ENCODE measurements at regions not wholly inside any gene's neighbourhood (a gene's known extent, or its start where the extent isn't known, plus 50 kb on each side); places are given as distances from the start of the nearest gene placed in this dataset.

- Histone ChIP-seq H3K27me3 (ENCODE audit: insufficient read depth, poor library complexity, severe bottlenecking) (no peaks in the 10 kb centered on the region), H3K27ac (replicated peaks) (no peak overlapping the region), H3K4me3 (replicated peaks; ENCODE audit: insufficient read depth, low read length) (no peak overlapping the region)
- DNase-seq (ENCODE audit: low read depth in 1 of 2, low spot score in 1 of 2): no peak
- TF ChIP-seq POLR2AphosphoS5 (IDR thresholded peaks at IDR 0.05; ENCODE audit: low read depth) (no peak), REST (IDR thresholded peaks at IDR 0.05; ENCODE audit: insufficient replicate concordance, low read depth) (no peak), SPI1 (IDR thresholded peaks at IDR 0.05; ENCODE audit: borderline replicate concordance, low read depth) (no peak), GABPA (IDR thresholded peaks at IDR 0.05; ENCODE audit: low read depth) (no peak)
- TF ChIP-seq, protein P1, sequence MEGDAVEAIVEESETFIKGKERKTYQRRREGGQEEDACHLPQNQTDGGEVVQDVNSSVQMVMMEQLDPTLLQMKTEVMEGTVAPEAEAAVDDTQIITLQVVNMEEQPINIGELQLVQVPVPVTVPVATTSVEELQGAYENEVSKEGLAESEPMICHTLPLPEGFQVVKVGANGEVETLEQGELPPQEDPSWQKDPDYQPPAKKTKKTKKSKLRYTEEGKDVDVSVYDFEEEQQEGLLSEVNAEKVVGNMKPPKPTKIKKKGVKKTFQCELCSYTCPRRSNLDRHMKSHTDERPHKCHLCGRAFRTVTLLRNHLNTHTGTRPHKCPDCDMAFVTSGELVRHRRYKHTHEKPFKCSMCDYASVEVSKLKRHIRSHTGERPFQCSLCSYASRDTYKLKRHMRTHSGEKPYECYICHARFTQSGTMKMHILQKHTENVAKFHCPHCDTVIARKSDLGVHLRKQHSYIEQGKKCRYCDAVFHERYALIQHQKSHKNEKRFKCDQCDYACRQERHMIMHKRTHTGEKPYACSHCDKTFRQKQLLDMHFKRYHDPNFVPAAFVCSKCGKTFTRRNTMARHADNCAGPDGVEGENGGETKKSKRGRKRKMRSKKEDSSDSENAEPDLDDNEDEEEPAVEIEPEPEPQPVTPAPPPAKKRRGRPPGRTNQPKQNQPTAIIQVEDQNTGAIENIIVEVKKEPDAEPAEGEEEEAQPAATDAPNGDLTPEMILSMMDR (IDR thresholded peaks at IDR 0.05; ENCODE audit: insufficient read depth, low read length): no peak
Measured at GRCh38 chr6:11869672-11870340, 91.2 kb upstream of the ADTRP start.

- TF ChIP-seq, protein P1 (IDR thresholded peaks at IDR 0.05; ENCODE audit: insufficient read depth, low read length): no peak
- no peak for TF ChIP-seq POLR2AphosphoS5 (IDR thresholded peaks at IDR 0.05; ENCODE audit: low read depth)
- no peak for TF ChIP-seq GABPA (IDR thresholded peaks at IDR 0.05; ENCODE audit: low read depth)
- TF ChIP-seq SPI1 (IDR thresholded peaks at IDR 0.05; ENCODE audit: borderline replicate concordance, low read depth): no peak
- H3K27ac ChIP-seq (replicated peaks): no peak overlapping the region
- H3K27me3 ChIP-seq (ENCODE audit: insufficient read depth, poor library complexity, severe bottlenecking): no peaks in the 10 kb centered on the region
- no peak overlapping the region for H3K4me3 ChIP-seq (replicated peaks; ENCODE audit: insufficient read depth, low read length)
- no peak for DNase-seq (ENCODE audit: low read depth in 1 of 2, low spot score in 1 of 2)
Measured at GRCh38 chr6:11868392-11868791, 89.8 kb upstream of the ADTRP start.

- no peak overlapping the region for H3K27ac ChIP-seq (replicated peaks)
- no peaks in the 10 kb centered on the region for H3K27me3 ChIP-seq (ENCODE audit: insufficient read depth, poor library complexity, severe bottlenecking)
- TF ChIP-seq SPI1 (IDR thresholded peaks at IDR 0.05; ENCODE audit: borderline replicate concordance, low read depth) (no peak), POLR2AphosphoS5 (IDR thresholded peaks at IDR 0.05; ENCODE audit: low read depth) (no peak), REST (IDR thresholded peaks at IDR 0.05; ENCODE audit: insufficient replicate concordance, low read depth) (no peak), GABPA (IDR thresholded peaks at IDR 0.05; ENCODE audit: low read depth) (no peak)
- TF ChIP-seq, protein P1 (IDR thresholded peaks at IDR 0.05; ENCODE audit: insufficient read depth, low read length): no peak
- no peak overlapping the region for H3K4me3 ChIP-seq (replicated peaks; ENCODE audit: insufficient read depth, low read length)
- DNase-seq (ENCODE audit: low read depth in 1 of 2, low spot score in 1 of 2): no peak
Measured at GRCh38 chr6:11865680-11866300, 87.2 kb upstream of the ADTRP start.

Measured in HL-60 (cell line).